Putamen (tissue), 1 donor: ENCODE measurements at regions not wholly inside any gene's neighbourhood (a gene's known extent, or its start where the extent isn't known, plus 50 kb on each side); places are given as distances from the start of the nearest gene placed in this dataset.
"Not testable (repeated sequence)": the region's sequence is repeated elsewhere in the genome, so short reads cannot be mapped to it uniquely, and the experiment has no call there.

Experiments
- DNase-seq: peaks from one replicate; pipeline ENCODE4 v3.0.0-alpha.2; 2016; ENCODE audit warnings: low spot score

DNA sequence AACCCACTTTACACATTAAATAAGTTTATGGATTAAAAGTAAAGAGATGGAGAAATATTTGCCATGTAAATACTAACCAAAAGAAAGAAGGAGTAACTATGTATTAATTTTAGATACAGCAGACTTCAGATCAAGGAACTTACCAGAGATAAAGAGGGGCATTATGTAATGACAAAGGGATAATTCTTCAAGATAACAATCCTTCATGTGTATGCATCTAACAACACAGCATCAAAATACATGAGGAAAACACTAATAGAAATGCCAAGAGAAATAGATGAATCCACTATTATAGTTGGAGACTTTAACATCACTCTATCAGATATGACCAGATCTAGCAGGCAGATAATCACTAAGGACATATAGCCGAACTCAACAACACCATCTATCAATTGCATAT is 149.8 kb upstream of the ANKRD55 start:
- no peak for DNase-seq

- DNase-seq: no peak
Observed at GRCh38 chr5:56377573-56377972, 144.4 kb upstream of the ANKRD55 start.

DNA sequence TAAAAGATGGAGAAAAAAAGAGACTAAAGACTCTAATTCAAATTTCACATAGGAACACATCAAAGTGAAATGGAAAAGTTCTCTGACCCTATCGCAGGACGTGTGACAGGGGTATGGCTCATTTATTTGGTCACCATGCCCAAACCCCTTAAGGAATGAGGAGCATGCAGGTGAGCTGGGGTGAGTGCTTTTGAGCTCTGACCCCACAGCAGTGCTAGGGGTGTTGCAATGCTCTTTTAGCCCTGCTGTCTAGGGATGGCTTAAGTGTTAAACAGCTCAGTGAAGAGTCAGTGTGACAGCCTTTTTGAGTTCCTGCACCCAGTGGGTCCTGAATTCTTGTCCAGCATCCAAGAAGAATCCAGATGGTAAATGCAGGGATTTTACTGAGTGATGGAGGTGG is 143.0 kb upstream of the ANKRD55 start:
- DNase-seq: no peak

DNA sequence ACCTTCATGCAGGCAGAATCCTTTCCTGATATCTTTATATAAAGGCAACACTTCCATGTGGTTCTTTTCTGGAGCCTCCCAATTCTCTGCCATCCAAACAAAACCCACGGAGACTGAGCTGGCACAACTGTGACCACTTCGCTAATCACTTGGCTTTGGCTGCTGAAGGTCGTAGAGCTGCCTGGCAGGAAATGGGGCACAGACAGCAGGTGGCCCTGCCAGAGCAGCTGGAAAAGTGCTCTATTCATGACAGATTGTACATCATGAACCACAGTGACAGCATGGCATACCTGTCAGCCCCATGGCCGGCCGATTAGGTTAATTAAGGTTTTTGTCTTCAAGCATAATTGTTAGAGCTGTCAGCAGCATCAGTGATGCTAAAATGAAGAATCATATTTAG is 141.9 kb upstream of the ANKRD55 start:
- DNase-seq: no peak

DNA sequence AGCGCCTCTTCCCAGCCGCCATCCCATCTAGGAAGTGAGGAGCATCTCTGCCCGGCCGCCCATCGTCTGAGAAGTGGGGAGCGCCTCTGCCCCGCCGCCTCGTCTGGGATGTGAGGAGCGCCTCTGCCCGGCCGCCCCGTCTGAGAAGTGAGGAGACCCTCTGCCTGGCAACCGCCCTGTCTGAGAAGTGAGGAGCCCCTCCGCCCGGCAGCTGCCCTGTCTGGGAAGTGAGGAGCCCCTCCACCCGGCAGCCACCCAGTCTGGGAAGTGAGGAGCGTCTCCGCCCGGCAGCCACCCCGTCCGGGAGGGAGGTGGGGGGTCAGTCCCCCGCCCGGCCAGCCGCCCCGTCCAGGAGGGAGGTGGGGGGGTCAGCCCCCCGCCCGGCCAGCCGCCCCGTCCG is 139.4 kb upstream of the ANKRD55 start:
- not testable (repeated sequence) for DNase-seq

DNA sequence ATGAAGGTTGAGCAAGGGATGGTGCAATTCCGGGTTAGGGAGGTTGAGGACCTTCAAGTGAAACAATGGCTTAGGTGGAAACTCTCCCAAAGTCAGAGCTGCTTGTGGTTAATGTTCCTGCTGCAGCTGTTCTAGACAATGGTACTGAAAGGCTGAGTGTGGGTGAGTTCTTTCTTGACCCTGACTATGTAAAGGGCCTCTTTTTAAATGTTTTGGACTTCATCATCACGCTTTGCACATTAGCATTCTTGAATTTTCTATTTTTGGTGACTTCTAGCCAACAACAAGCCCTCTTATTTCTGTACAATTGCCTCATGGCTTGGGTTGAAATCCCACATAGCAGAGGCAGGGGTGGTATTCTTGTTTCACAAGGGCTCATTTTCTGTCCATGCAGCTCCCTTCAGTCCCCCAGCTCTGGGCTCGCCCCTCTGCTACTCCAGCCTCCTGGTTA is 136.3 kb upstream of the ANKRD55 start:
- no peak for DNase-seq

GRCh38 chr5:56367748-56368147 is 134.6 kb upstream of the ANKRD55 start:
- no peak for DNase-seq

GRCh38 chr5:56366986-56367385 is 133.9 kb upstream of the ANKRD55 start:
- DNase-seq: no peak

- DNase-seq: no peak
Observed at GRCh38 chr5:56361398-56361797, 128.3 kb upstream of the ANKRD55 start.

- no peak for DNase-seq
Observed at GRCh38 chr5:56360816-56361215, 127.7 kb upstream of the ANKRD55 start.

GRCh38 chr5:56359809-56360685 is 126.9 kb upstream of the ANKRD55 start:
- DNase-seq: no peak

DNA sequence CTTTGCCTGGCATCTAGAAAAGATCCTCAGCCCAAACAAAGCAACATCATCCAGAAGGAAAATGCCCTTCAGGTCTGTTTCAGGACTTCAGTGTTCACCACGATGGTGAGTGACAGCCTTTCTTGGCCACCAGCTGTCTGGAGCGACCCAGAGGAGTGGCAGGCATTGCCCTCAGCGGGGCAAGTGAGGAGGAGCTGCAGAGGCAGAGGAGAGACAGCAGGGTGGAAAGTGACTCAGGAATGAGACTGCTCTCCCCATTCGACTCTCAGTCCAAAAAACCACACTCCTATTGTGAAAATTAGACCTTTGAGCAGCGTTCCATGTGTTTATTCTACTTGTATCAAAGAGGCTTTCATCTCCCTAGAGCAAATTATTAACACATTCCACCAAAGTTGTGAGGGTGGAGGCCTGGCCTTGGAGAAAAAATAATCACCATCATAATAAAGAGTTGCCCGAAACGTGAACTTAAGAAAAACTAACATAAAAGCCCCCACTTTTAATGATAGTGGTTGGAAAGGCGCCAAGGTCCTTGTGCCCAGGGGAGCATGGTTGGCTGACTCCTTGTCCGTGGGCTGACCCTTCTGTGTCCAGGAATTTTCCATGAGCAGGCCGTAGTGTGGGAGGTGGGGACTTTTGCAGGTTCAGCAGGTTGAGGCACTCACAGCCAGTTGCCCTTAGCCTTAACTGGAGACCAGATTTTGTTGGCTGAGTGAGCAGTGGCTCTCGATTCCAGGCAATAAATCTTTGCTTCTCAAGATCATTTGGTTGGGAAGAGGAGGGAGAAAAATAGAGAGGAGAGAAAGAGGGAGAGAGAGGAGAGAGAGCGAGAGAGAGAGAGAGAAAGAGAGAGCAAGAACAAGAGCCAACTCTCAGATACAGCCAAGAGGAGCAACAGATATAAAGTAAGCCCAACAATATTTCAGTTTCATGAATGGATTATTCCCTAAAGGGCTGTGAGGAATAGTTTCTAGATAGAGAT is 125.9 kb upstream of the ANKRD55 start:
- no peak for DNase-seq

- no peak for DNase-seq
Observed at GRCh38 chr5:56358046-56358445, 124.9 kb upstream of the ANKRD55 start.

DNA sequence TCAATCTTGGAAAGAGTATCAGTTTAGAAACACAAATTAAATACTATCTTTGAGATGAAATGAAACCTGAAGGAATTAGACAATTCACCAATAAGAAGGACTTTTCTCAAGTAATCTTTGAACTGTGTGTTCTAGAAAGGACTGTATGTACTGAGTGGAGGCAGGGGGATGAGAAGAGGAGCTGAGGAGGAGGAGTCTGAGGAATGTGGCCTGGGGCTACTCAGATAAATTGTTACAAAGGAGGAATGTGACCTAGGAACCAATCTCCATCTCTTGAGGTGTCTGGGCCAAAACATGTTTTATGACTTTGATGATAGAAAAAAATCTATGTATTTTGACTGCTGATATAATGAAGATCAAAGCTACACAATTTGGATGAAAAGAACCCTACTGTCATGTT is 124.3 kb upstream of the ANKRD55 start:
- no peak for DNase-seq

DNA sequence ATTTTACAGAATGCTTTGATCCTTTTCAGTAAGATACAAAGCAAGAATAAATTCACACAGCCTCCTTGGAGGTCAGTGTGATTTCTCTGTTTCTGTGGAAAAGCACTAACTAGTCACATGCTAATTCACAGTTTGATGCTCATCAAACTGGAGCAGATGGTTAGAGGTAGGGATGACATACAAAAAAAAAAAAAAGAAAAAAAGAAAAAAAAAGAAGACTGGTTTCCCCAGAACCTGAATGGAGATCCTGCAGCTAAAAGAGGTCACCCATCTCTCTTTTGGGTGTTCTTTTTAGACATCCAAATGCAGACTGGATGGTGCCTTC is 123.7 kb upstream of the ANKRD55 start:
- DNase-seq: no peak

DNA sequence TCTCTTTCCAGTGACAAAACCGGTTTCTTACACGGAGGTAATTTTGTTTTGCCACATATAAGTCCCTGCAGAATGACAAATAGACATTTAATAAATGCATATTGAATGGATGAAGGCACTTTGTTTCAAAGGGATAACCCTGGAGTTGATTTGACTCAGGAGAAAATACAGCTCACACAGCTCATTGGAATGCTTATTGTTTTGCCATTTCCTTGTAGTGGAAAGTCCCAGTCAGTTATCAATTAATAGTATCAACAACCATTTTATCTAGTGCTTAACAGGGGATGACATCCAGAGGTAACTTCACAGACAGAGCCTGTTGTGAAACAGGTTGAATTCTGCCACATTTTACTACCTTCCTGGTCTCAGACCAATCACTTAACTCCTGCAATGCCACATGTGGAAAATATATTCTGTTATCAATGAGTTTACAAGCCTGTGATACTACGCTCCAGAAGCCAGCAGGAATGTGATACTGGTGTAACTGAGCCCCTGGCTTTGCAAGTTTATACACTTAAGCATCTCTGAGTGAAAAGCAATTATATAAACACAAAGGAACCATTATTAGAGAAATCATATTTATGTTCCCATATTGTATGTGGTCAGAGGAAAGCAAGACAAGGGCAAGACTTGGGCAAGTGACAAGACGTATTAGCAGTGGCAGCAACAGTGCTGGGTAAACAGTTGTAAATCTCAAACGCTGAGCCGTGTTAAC is 123.1 kb upstream of the ANKRD55 start:
- DNase-seq: no peak

DNA sequence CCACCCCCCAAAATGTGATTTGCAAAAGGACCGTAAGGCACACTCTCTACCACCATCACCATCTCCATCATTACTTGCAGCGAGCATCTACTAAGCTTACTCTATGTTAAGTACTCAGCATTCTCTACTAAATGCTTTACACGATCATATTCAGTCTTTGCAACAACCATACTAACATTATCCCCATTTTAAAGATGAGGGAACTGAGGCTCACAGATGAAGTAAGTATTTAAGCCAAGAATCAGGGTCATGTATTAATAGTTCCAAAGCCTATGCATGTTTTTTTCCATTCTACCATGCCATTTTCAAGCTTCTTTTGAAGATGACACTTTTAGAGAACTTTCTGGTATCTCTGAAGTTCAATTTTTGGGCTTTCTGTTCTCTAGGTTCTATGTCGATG is 121.7 kb upstream of the ANKRD55 start:
- DNase-seq: no peak

GRCh38 chr5:56352808-56353590 is 119.9 kb upstream of the ANKRD55 start:
- no peak for DNase-seq

GRCh38 chr5:56350597-56351170 is 117.6 kb upstream of the ANKRD55 start:
- DNase-seq: no peak

GRCh38 chr5:56350011-56350596 is 117.0 kb upstream of the ANKRD55 start:
- no peak for DNase-seq

GRCh38 chr5:56349461-56349860 is 116.3 kb upstream of the ANKRD55 start:
- DNase-seq: no peak
